Osteoblast (primary cell): ENCODE measurements at regions not wholly inside any gene's neighbourhood (a gene's known extent, or its start where the extent isn't known, plus 50 kb on each side); places are given as distances from the start of the nearest gene placed in this dataset.

Experiments
- DNase-seq: peaks from one replicate; pipeline ENCODE4 v3.0.0; 2011; ENCODE audit warnings: low spot score, mixed read lengths; ENCODE audit not compliant: insufficient read length; ENCODE audit errors: missing footprints
- H2AFZ ChIP-seq: 2 replicates; pipeline ENCODE4 v1.6.0; 2011; ENCODE audit warnings: mild to moderate bottlenecking, low read length
- H3K27ac ChIP-seq: 2 replicates; pipeline ENCODE4 v1.5.1; 2011; ENCODE audit warnings: mild to moderate bottlenecking, low read depth, low read length, moderate library complexity
- H3K27me3 ChIP-seq: 2 replicates; pipeline ENCODE4 v1.6.0; 2012; ENCODE audit warnings: mild to moderate bottlenecking, control low read depth, inconsistent platforms, low read length, moderate library complexity; ENCODE audit not compliant: insufficient read depth
- H3K36me3 ChIP-seq: 2 replicates; pipeline ENCODE4 v1.5.1; 2011; ENCODE audit warnings: mild to moderate bottlenecking, low read length, control low read depth, moderate library complexity; ENCODE audit not compliant: insufficient read depth
- H3K4me1 ChIP-seq: 2 replicates; pipeline ENCODE4 v1.5.1; 2011; ENCODE audit warnings: mild to moderate bottlenecking, low read length, control low read depth, moderate library complexity; ENCODE audit not compliant: insufficient read depth
- H3K4me2 ChIP-seq: 2 replicates; pipeline ENCODE4 v1.6.0; 2011; ENCODE audit warnings: mild to moderate bottlenecking, low read length; ENCODE audit not compliant: insufficient read depth
- H3K4me3 ChIP-seq: fragments of 200-600 bp; sonication (generic); 3 replicates; pipeline ENCODE4 v1.5.1; 2012; ENCODE audit warnings: mild to moderate bottlenecking, low read length, inconsistent platforms; ENCODE audit not compliant: insufficient read depth
- H3K79me2 ChIP-seq: 2 replicates; pipeline ENCODE4 v1.6.0; 2012; ENCODE audit warnings: mild to moderate bottlenecking, low read length, control low read depth, inconsistent platforms; ENCODE audit not compliant: insufficient read depth
- H3K9me3 ChIP-seq: 2 replicates; pipeline ENCODE4 v1.5.1; 2011; ENCODE audit warnings: low read depth, low read length, control low read depth
- H4K20me1 ChIP-seq: 2 replicates; pipeline ENCODE4 v1.6.0; 2012; ENCODE audit warnings: mild to moderate bottlenecking, low read length, control low read depth; ENCODE audit not compliant: insufficient read depth
- TF ChIP-seq, protein P1 (sequence below): IDR thresholded peaks from 2 replicates; pipeline ENCODE4 v1.5.1; 2011; ENCODE audit warnings: mild to moderate bottlenecking, low read depth, low read length, moderate library complexity; ENCODE audit errors: extremely low read depth

DNA sequence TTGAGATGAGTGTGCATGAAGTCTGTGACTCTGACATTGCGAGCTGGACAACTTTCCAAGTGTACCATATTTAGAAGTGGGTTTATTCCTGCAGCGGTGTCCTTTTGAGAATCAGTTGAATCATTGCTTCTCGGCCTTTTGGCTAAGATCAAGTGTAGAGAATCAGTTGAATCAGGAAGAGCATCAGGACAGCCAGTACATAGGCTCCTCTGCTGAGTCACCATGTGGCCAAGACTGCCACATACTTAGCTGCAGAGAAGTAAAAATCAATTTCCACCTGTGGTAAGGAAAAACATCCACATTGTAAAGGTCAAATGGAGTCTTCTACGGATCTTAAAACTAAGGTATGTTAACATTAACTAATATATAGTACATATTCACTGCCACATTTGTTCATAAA, 428.4 kb upstream of the MARCKS start:
- Histone ChIP-seq H3K9me3 (no peaks in the 10 kb centered on the region), H3K27me3 (no peaks in the 10 kb centered on the region), H3K27ac (no peak overlapping the region), H3K4me1 (peaks cover 16% of the 10 kb centered on the region), H3K4me3 (no peak overlapping the region), H4K20me1 (no peaks in the 10 kb centered on the region), H3K36me3 (no peaks in the 10 kb centered on the region), H2AFZ (no peak overlapping the region), H3K4me2 (no peak overlapping the region), H3K79me2 (no peaks in the 10 kb centered on the region)
- TF ChIP-seq, protein P1, sequence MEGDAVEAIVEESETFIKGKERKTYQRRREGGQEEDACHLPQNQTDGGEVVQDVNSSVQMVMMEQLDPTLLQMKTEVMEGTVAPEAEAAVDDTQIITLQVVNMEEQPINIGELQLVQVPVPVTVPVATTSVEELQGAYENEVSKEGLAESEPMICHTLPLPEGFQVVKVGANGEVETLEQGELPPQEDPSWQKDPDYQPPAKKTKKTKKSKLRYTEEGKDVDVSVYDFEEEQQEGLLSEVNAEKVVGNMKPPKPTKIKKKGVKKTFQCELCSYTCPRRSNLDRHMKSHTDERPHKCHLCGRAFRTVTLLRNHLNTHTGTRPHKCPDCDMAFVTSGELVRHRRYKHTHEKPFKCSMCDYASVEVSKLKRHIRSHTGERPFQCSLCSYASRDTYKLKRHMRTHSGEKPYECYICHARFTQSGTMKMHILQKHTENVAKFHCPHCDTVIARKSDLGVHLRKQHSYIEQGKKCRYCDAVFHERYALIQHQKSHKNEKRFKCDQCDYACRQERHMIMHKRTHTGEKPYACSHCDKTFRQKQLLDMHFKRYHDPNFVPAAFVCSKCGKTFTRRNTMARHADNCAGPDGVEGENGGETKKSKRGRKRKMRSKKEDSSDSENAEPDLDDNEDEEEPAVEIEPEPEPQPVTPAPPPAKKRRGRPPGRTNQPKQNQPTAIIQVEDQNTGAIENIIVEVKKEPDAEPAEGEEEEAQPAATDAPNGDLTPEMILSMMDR, result no peak
- peak; percentile 30 for DNase-seq

DNA sequence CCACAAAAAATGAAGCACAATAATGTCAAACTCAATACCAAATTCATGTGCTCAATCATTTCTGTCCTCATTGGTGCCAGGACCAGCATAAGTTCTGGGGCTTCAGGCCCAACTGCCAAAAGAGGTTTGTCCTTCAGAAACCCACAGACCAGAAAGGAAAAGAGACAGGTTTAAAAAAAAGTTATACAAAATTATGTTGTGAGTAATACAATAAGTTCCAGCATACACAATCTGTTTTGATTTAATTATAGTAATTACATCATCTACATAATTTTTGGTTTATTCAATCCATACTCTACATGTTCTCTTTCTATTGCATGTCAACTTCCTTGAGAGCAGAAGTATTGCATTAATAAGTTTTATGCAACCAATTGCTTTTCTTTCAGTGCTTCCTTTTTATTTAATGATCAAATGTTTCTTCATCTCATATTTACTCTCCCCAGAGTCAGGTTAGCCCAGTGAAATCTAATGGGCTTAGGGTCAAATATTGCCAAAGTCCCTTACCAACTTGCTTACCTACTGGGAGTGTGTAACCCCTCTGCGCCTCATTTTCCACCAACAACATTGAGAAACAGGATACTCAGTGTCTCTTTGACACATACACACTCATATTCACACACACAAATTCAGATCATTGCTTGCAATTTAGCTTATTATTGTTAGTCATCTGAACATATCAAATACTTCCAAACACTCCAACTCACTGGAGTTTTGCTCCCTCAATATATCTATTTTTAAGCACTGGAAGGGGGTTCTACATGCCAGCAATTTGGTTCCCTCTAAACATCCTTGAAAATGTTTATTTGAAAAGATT, 424.4 kb upstream of the MARCKS start:
- no peak overlapping the region for H2AFZ ChIP-seq
- H4K20me1 ChIP-seq, result no peaks in the 10 kb centered on the region
- H3K4me1 ChIP-seq, result peaks cover 33% of the 10 kb centered on the region
- DNase-seq, result no peak
- TF ChIP-seq, protein P1, result no peak
- no peaks in the 10 kb centered on the region for H3K36me3 ChIP-seq
- no peaks in the 10 kb centered on the region for H3K27me3 ChIP-seq
- peak overlapping the region; percentile 54 for H3K4me2 ChIP-seq
- no peaks in the 10 kb centered on the region for H3K79me2 ChIP-seq
- no peak overlapping the region for H3K4me3 ChIP-seq
- peak overlapping the region; percentile 47 for H3K27ac ChIP-seq
- no peaks in the 10 kb centered on the region for H3K9me3 ChIP-seq

GRCh38 chr6:113433335-113433991, 423.7 kb upstream of the MARCKS start:
- peak; percentile 10 for DNase-seq
- TF ChIP-seq, protein P1, result no peak
- H3K4me1 ChIP-seq, result peaks cover 33% of the 10 kb centered on the region
- H3K27me3 ChIP-seq, result no peaks in the 10 kb centered on the region
- H2AFZ ChIP-seq, result no peak overlapping the region
- H4K20me1 ChIP-seq, result no peaks in the 10 kb centered on the region
- no peak overlapping the region for H3K4me3 ChIP-seq
- peak overlapping the region; percentile 54 for H3K4me2 ChIP-seq
- H3K9me3 ChIP-seq, result no peaks in the 10 kb centered on the region
- no peaks in the 10 kb centered on the region for H3K36me3 ChIP-seq
- peak overlapping the region; percentile 47 for H3K27ac ChIP-seq
- no peaks in the 10 kb centered on the region for H3K79me2 ChIP-seq

DNA sequence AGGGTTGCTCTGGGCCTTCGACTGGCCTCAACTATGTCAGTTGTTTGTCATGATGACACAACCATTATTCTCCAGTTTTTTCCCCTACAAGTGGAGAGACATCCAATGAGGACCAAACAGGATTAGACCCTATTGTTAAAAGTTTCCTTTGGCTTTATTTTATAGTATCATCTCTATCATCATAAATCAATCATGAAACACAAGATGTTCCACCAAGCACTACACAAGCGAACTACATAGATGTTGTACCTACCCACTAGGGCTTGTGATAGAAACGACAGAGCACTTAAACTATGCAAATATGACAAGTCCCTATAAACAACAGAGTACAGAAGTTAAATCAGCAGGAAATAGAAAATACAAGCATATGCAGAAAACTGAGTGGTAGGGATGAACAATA, 422.5 kb upstream of the MARCKS start:
- Histone ChIP-seq H4K20me1 (no peaks in the 10 kb centered on the region), H3K4me3 (no peak overlapping the region), H3K27me3 (no peaks in the 10 kb centered on the region), H3K9me3 (no peaks in the 10 kb centered on the region), H3K4me1 (peaks cover 33% of the 10 kb centered on the region), H2AFZ (no peak overlapping the region), H3K36me3 (no peaks in the 10 kb centered on the region), H3K79me2 (no peaks in the 10 kb centered on the region), H3K4me2 (no peak overlapping the region), H3K27ac (no peak overlapping the region)
- TF ChIP-seq, protein P1, result no peak
- DNase-seq, result no peak
